Memory B cell (primary cell): ENCODE measurements at regions not wholly inside any gene's neighbourhood (a gene's known extent, or its start where the extent isn't known, plus 50 kb on each side); places are given as distances from the start of the nearest gene placed in this dataset.

ENCODE experiments used
- ATAC-seq: fragments of 150-1000 bp; cut with Tn5 transposase; 2 replicates; pipeline ENCODE4 v1.10.0; 2021; ENCODE audit warnings: low read depth, mild to moderate bottlenecking, moderate library complexity
- DNase-seq, 2 donors: peaks; one replicate each; pipeline ENCODE4 v3.0.0; 2022; ENCODE audit warnings: low spot score in 2 of 2
- H3K27ac Mint-ChIP-seq: one replicate; pipeline ENCODE4 v1.8.0; 2022; ENCODE audit warnings: mild to moderate bottlenecking, moderate library complexity, mixed read lengths
- H3K27me3 Mint-ChIP-seq: one replicate; pipeline ENCODE4 v1.8.0; 2022; ENCODE audit warnings: mixed read lengths
- H3K36me3 Mint-ChIP-seq: one replicate; pipeline ENCODE4 v1.8.0; 2022; ENCODE audit warnings: mild to moderate bottlenecking, mixed read lengths
- H3K4me1 Mint-ChIP-seq: one replicate; pipeline ENCODE4 v1.8.0; 2022; ENCODE audit warnings: mixed read lengths
- H3K4me3 Mint-ChIP-seq: one replicate; pipeline ENCODE4 v1.8.0; 2022; ENCODE audit warnings: mild to moderate bottlenecking, moderate library complexity, mixed read lengths
- H3K9me3 Mint-ChIP-seq: one replicate; pipeline ENCODE4 v1.8.0; 2022; ENCODE audit warnings: mixed read lengths

DNA sequence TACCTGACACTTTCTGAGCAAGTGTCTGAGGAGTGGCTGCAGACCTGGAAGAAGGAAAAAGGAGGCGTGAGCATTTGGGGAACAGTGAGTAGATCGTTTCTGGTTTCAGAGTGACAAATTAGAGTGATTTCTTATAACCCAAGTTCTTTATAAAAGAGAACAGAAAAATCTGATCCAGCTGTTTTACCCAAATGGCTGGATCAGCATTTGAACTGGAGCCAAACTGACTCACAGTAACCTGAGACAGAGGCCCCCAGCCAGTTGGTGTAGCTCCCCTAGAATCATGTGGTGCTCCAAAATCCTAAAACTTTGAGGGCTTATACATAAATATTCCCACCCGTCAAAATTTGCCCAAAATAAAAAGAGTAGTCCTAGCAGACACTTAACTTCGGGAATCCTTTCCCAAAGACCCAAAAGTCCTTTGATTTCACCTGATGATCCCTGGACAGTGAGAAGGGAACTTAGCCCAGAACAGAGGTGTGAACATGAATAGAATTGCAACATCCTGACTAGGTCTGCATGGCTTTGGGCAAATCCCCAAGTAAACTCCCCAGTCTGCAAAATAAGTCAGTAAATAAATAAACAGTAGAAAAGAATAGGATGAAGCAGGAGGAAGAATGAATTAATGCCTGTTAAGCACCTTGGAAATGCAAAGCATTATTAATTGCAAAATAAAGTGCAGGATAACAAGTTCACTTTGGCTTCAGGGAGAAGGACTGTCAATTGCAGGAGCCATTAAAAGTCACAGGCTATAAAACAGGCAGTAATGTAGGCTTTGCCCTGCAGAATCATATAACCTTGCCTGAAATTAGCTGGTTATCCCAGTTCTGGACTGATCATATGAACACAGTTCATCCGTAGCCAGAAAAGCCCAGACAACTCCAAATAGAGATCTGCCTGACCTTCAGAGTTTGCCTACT is 262.0 kb upstream of the JARID2 start:
- H3K9me3 Mint-ChIP-seq = no peaks in the 10 kb centered on the region
- ATAC-seq = no peak
- H3K36me3 Mint-ChIP-seq = no peaks in the 10 kb centered on the region
- no peak overlapping the region for H3K27ac Mint-ChIP-seq
- peaks cover 5% of the 10 kb centered on the region for H3K27me3 Mint-ChIP-seq
- H3K4me1 Mint-ChIP-seq = peaks cover 3% of the 10 kb centered on the region
- DNase-seq = no peak
- H3K4me3 Mint-ChIP-seq = no peak overlapping the region

DNA sequence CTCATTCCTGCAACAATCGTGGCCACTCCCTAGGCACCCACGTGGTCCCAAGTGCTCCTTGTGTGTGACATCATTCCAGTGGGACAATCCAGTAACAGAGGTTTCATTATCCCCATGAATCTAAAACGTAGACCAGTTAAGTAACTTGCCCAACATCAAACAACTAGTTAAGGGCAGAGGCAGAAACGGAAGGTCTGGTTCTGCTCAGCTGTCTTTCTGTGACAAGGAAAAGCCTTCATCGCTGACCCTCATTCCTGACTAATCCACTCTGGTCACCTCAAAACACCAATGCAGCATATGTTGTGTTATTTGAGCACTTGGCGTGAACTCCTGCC is 261.4 kb upstream of the JARID2 start:
- H3K9me3 Mint-ChIP-seq = no peaks in the 10 kb centered on the region
- H3K27ac Mint-ChIP-seq = no peak overlapping the region
- peaks cover 5% of the 10 kb centered on the region for H3K27me3 Mint-ChIP-seq
- ATAC-seq (no peak), DNase-seq (no peak)
- peaks cover 3% of the 10 kb centered on the region for H3K4me1 Mint-ChIP-seq
- no peak overlapping the region for H3K4me3 Mint-ChIP-seq
- no peaks in the 10 kb centered on the region for H3K36me3 Mint-ChIP-seq

DNA sequence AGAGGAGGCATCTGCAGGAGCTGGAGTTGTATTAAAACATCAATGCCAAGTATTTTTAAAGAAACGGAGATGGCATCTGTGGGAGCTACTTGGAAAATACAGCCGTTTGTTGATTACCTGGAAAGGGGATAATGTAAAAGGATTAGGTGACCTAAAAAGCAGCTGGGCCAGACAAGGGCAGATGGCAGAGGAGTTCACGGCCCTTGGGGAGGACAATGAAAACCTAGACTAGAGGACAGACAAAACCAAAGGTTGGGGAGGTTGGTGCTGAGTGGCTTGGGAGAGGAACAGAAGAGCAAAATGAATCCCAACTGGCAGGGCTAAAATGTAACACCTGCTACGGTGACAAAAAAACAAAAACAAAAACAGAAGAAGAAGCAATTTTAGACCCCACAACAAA is 260.5 kb upstream of the JARID2 start:
- Mint-ChIP-seq H3K9me3 (no peaks in the 10 kb centered on the region), H3K36me3 (no peaks in the 10 kb centered on the region), H3K4me1 (peaks cover 3% of the 10 kb centered on the region), H3K4me3 (no peak overlapping the region), H3K27ac (no peak overlapping the region), H3K27me3 (peaks cover 5% of the 10 kb centered on the region)
- ATAC-seq (no peak), DNase-seq (no peak)

DNA sequence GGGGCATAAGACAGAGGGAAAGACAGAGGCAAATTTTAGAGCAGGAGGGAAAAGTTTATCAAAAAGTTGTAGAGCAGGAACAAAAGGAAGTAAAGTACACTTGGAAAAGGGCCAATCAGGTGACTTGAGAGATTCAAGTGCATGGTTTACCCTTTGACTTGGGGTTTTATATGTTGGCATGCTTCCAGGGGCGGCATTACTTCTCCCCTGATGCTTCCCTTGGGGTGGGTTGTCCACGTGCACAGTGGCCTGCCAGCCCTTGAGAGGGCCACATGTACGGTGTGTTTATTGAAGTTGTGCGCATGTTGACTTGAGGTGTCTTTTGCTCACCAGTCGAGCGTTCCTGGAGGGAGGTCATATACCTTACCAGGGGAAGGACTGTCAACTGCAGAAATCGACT is 259.5 kb upstream of the JARID2 start:
- Mint-ChIP-seq H3K4me1 (peaks cover 3% of the 10 kb centered on the region), H3K36me3 (no peaks in the 10 kb centered on the region), H3K9me3 (no peaks in the 10 kb centered on the region), H3K27ac (no peak overlapping the region), H3K27me3 (peaks cover 5% of the 10 kb centered on the region), H3K4me3 (no peak overlapping the region)
- ATAC-seq = no peak
- no peak for DNase-seq

DNA sequence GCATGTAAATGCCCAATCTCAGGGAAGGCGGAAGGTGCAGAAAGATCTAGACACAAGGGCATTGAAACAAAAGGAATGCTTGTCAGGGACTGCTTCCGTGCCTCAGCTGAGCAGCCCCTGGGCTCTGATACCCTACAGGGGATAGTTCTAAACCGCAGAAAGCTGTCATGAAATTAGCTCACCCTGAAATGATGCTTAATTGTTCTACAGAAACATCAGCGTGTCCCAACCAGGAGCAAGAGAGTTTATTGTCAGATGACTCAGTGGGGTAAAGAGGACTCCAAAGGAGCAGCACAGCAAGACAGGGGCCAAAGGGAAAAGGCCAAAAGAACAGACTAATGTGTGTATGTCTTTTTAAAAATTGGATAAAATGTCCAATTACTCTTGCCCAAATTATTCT is 258.4 kb upstream of the JARID2 start:
- Mint-ChIP-seq H3K27ac (no peak overlapping the region), H3K36me3 (no peaks in the 10 kb centered on the region), H3K27me3 (peaks cover 5% of the 10 kb centered on the region), H3K4me3 (no peak overlapping the region), H3K4me1 (peaks cover 3% of the 10 kb centered on the region), H3K9me3 (no peaks in the 10 kb centered on the region)
- no peak for DNase-seq
- no peak for ATAC-seq

DNA sequence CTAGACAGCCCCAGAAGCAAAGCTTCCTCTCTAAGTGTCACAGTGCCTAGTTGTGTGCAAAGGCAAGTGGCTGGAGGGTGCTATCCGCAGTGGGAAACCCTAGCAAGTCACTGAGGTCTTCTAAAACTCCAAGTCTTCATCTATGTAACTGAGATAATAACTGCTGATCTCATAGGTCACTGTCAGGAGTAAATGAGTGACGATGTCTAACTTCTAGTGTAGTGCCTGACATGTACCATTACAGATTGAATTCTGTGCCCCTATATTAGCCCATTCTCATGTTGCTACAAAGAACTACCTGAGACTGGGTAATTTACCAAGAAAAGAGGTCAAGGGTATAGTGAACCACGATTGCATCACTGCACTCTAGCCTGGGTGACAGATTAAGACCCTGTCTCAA is 253.5 kb upstream of the JARID2 start:
- H3K9me3 Mint-ChIP-seq = no peaks in the 10 kb centered on the region
- no peaks in the 10 kb centered on the region for H3K36me3 Mint-ChIP-seq
- no peak for DNase-seq
- no peak for ATAC-seq
- H3K4me3 Mint-ChIP-seq = no peak overlapping the region
- H3K4me1 Mint-ChIP-seq = peaks cover 2% of the 10 kb centered on the region
- H3K27me3 Mint-ChIP-seq = peaks cover 5% of the 10 kb centered on the region
- no peak overlapping the region for H3K27ac Mint-ChIP-seq

DNA sequence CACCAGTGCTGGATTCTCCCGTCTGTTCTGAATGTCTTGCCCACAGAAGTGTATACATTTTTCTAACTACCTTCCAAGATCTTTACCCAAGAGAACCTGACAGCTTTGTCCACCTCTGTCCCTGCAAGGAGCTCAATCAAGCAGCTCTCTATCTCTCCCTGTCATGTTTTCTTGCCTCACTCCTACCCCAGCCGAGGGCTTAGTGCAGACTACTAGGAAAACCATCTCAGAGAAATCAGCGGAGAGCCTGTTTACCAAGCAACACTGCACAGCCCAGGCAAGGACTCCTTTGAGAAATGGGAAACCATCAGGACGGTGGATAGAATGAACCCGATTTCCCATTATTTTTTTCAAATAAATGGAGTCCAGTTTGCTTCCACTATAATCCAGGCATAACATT is 250.7 kb upstream of the JARID2 start:
- no peak overlapping the region for H3K4me3 Mint-ChIP-seq
- DNase-seq (no peak), ATAC-seq (no peak)
- H3K27ac Mint-ChIP-seq = no peak overlapping the region
- H3K36me3 Mint-ChIP-seq = no peaks in the 10 kb centered on the region
- peaks cover 2% of the 10 kb centered on the region for H3K4me1 Mint-ChIP-seq
- H3K27me3 Mint-ChIP-seq = peaks cover 5% of the 10 kb centered on the region
- H3K9me3 Mint-ChIP-seq = no peaks in the 10 kb centered on the region

DNA sequence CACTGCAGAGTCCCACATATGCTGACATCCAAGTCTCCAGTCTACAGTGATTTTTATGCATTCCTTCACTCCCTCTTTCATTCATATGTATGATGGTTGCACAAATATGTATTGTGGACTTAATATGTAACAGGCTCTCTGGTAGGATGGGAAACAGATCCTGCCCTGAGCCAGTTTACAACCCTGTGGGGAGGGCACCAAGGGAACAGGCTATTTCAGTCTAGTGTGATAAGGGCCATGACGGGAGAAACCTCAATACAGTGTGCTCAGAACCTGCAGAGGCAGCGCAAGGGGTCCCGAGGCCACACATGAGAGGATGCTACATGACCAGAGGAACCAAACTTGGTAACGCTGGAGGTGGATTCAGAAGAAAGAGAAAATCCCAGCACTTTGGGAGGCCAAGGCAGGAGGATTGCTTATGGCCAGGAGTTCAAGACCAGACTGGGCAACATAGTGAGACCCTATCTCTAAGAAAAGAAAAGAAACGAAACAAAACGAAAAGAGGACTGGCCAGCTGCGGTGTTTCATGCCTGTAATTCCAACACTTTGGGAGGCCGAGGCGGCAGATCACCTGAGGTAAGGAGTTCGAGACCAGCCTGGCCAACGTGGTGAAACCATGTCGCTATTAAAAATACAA is 249.8 kb upstream of the JARID2 start:
- peaks cover 5% of the 10 kb centered on the region for H3K27me3 Mint-ChIP-seq
- H3K9me3 Mint-ChIP-seq = no peaks in the 10 kb centered on the region
- no peak overlapping the region for H3K4me3 Mint-ChIP-seq
- DNase-seq = no peak
- H3K27ac Mint-ChIP-seq = no peak overlapping the region
- ATAC-seq = no peak
- H3K4me1 Mint-ChIP-seq = peaks cover 2% of the 10 kb centered on the region
- no peaks in the 10 kb centered on the region for H3K36me3 Mint-ChIP-seq

DNA sequence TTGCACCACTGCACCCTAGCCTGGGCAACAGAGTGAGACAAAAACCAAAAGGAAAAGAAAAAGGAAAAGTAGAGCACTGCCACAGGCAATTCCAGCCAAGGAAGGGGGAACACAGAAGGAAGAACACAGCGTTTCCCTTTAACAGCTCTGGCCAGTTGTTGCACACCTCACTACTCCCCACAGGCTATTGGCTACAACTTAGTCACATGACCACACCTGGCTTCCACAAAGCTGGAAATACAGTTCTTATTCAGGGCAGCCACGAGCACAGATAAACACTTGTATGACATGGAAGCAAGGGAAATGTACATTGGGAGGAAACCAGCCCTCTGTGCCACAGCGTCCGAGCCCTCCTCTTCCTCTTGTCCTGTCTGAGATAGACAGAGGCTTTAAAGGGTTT is 249.0 kb upstream of the JARID2 start:
- H3K9me3 Mint-ChIP-seq = no peaks in the 10 kb centered on the region
- no peak overlapping the region for H3K27ac Mint-ChIP-seq
- no peaks in the 10 kb centered on the region for H3K36me3 Mint-ChIP-seq
- ATAC-seq = no peak
- peaks cover 2% of the 10 kb centered on the region for H3K4me1 Mint-ChIP-seq
- H3K4me3 Mint-ChIP-seq = no peak overlapping the region
- DNase-seq = no peak
- H3K27me3 Mint-ChIP-seq = peaks cover 5% of the 10 kb centered on the region

DNA sequence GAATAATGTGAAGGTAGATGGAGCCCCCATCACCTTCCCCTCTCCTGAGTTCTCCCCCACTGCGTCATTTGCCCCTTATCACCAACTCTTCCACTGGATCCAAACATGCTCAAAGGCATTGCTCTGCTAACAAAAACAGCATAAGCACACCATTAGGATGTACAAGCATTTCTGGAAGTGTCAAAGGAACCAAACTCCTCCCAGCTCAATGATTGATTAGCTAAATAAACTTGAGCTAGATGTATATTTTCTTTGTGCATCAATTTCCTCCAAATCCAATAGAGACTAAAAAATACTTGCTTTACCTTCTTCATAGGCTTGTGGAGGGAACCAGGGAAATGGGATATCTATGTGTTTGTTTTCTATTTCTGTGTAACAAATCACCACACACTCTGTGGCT is 248.4 kb upstream of the JARID2 start:
- DNase-seq (no peak), ATAC-seq (no peak)
- Mint-ChIP-seq H3K9me3 (no peaks in the 10 kb centered on the region), H3K27me3 (peaks cover 5% of the 10 kb centered on the region), H3K4me1 (peaks cover 2% of the 10 kb centered on the region), H3K36me3 (no peaks in the 10 kb centered on the region), H3K27ac (no peak overlapping the region), H3K4me3 (no peak overlapping the region)

DNA sequence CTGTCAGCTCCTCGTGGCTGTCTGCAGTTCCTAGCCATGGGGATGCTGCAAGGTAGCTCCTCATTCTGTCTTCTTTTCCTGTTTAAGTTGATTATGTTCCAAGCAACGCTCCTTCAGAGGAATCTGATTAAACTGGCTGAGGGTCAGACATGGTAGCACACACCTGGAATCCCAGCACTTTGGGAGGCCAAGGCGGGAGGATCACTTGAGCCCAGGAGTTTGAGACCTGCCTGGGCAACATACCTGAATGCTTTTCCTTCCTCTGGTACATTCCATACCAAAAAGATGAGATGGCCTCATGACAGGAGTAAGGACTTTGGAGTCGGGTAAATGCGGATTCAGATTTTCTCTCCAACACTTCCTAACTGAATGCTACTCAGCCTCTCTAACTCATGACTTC is 246.8 kb upstream of the JARID2 start:
- H3K9me3 Mint-ChIP-seq = no peaks in the 10 kb centered on the region
- peaks cover 2% of the 10 kb centered on the region for H3K4me1 Mint-ChIP-seq
- ATAC-seq (no peak), DNase-seq (no peak)
- H3K4me3 Mint-ChIP-seq = no peak overlapping the region
- peaks cover 1% of the 10 kb centered on the region for H3K27me3 Mint-ChIP-seq
- no peaks in the 10 kb centered on the region for H3K36me3 Mint-ChIP-seq
- no peak overlapping the region for H3K27ac Mint-ChIP-seq

DNA sequence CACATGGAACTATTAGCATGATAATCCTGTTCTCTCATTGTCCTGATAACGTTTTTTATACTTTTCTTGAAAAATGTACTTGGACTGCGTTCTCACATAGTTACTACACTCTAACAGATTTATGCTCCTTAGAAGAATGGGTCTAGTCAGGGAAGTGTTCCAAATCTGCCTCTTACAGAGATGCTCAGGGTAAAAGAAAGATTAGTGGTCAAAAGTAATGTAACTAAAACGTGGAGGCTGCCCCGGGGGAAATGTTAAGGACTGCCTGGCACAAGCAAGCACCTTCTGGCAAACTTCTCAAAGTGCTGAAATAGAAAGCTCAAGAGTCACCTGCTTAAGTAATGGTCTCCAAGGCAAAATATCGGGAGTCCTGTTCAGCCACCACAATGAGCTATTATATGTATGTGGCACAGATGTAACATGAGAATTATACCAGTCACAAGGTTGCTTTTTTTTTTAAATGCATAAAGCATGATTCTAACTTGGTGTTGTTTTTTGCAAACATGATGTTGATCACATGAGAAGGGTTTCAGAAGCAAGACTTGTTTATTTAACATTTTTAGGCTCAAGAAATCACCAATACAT is 244.5 kb upstream of the JARID2 start:
- no peak overlapping the region for H3K27ac Mint-ChIP-seq
- DNase-seq (no peak), ATAC-seq (no peak)
- no peaks in the 10 kb centered on the region for H3K36me3 Mint-ChIP-seq
- no peaks in the 10 kb centered on the region for H3K9me3 Mint-ChIP-seq
- peaks cover 1% of the 10 kb centered on the region for H3K27me3 Mint-ChIP-seq
- peaks cover 2% of the 10 kb centered on the region for H3K4me1 Mint-ChIP-seq
- no peak overlapping the region for H3K4me3 Mint-ChIP-seq

DNA sequence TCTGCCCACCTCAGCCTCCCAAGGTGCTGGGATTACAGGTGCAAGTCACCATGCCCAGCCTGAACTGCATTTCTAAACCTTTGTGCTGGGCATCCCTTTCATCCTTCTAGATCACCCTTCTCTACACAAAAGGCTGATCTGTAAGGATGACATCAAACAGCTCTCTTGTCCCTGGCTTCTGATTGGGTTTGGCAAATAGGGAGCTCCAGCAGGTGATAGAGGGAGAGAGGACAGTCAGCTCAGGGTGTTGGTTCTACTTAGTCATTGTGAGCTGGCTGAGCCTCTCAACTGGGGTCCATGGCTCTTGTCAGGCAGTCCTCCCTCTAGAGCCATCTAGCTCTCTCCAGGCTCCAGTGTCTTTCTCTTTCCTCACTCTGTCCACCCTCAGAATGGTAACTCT is 237.6 kb upstream of the JARID2 start:
- no peak for ATAC-seq

DNA sequence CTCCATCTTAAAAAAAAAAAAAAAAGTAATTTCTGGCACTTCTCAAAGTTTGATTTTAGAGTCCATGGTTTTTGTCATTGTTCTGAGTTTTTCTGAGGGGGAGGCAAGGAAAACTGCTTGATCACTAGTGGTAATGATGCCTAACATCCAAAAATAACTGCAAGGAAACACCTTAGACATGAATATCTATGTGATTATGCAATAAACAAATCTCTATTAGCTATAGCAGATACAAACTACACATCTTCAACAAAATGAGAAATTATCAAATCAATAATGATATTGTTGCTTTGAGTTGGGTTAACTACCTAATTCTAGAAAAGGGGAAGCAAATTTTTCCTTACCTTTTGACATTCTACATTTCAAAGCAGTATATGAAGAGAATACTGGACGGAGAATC is 230.9 kb upstream of the JARID2 start:
- DNase-seq = no peak
- Mint-ChIP-seq H3K4me1 (peaks cover 5% of the 10 kb centered on the region), H3K27me3 (no peaks in the 10 kb centered on the region), H3K9me3 (no peaks in the 10 kb centered on the region), H3K36me3 (no peaks in the 10 kb centered on the region), H3K27ac (no peak overlapping the region), H3K4me3 (no peak overlapping the region)
- no peak for ATAC-seq

More for the DNA sequence above, 237.6 kb upstream of the JARID2 start:
- Mint-ChIP-seq H3K4me1 (peaks cover 3% of the 10 kb centered on the region), H3K9me3 (no peaks in the 10 kb centered on the region), H3K27ac (no peak overlapping the region), H3K4me3 (no peak overlapping the region), H3K36me3 (no peaks in the 10 kb centered on the region), H3K27me3 (no peaks in the 10 kb centered on the region)
- DNase-seq = no peak
